ENCODE measurements at regions not wholly inside any gene's neighbourhood (a gene's known extent, or its start where the extent isn't known, plus 50 kb on each side); places are given as distances from the start of the nearest gene placed in this dataset.
"Not testable (repeated sequence)": the region's sequence is repeated elsewhere in the genome, so short reads cannot be mapped to it uniquely, and the experiment has no call there.

GRCh38 chr5:144042156-144042555, 128.3 kb downstream of the YIPF5 start:
- Histone ChIP-seq H3K27ac (no peak overlapping the region), H3K9me3 (no peaks in the 10 kb centered on the region), H3K27me3 (replicated peaks in 1 of 7) (no peaks in the 10 kb centered on the region), H3K36me3 (no peaks in the 10 kb centered on the region), H3K4me3 (no peak overlapping the region), H3K4me1 (no peaks in the 10 kb centered on the region)
- TF ChIP-seq POLR2A (IDR thresholded peaks at IDR 0.05): no peak
- no peak for TF ChIP-seq CTCF (IDR thresholded peaks at IDR 0.05 in 8 of 11, conservative IDR thresholded peaks at IDR 0.05 in 3 of 11)
- TF ChIP-seq POLR2AphosphoS5 (IDR thresholded peaks at IDR 0.05): no peak
- 73 to 82% (median 78%) methylated on average over 7 of the region's 7 CpGs for WGBS, 5 donors
- DNase-seq: no peak
- intact Hi-C loops (cut with DNase I; ENCODE audit: low total_unique reads): no loop called here

GRCh38 chr5:144048259-144048856, 122.1 kb downstream of the YIPF5 start:
- Histone ChIP-seq H3K9me3 (no peaks in the 10 kb centered on the region), H3K36me3 (no peaks in the 10 kb centered on the region), H3K4me1 (no peaks in the 10 kb centered on the region), H3K27ac (no peak overlapping the region), H3K4me3 (no peak overlapping the region), H3K27me3 (replicated peaks in 1 of 7) (no peaks in the 10 kb centered on the region)
- TF ChIP-seq POLR2A (IDR thresholded peaks at IDR 0.05) (no peak), CTCF (IDR thresholded peaks at IDR 0.05 in 8 of 11, conservative IDR thresholded peaks at IDR 0.05 in 3 of 11) (no peak), POLR2AphosphoS5 (IDR thresholded peaks at IDR 0.05) (no peak)
- 77 to 82% (median 81%) methylated on average over 9 of the region's 9 CpGs for WGBS, 5 donors
- DNase-seq: no peak
- intact Hi-C loops (cut with DNase I; ENCODE audit: low total_unique reads): no loop called here

GRCh38 chr5:144055391-144055790, 115.1 kb downstream of the YIPF5 start:
- H3K4me1 ChIP-seq; H3K27ac ChIP-seq; intact Hi-C loops (cut with DNase I; ENCODE audit: low total_unique reads); H3K4me3 ChIP-seq; H3K36me3 ChIP-seq; DNase-seq: not testable (repeated sequence)
- H3K9me3 ChIP-seq: peaks cover 0 to 21% (median 6%) of the 10 kb centered on the region in 8 donors
- peaks cover 0 to 13% (median 0%) of the 10 kb centered on the region in 7 donors for H3K27me3 ChIP-seq (replicated peaks in 1 of 7)
- WGBS, 5 donors: 82 to 92% (median 91%) methylated on average over 4 to 6 of the region's 6 CpGs

- H3K27ac ChIP-seq; H3K27me3 ChIP-seq (replicated peaks in 1 of 7); H3K4me1 ChIP-seq; H3K4me3 ChIP-seq; DNase-seq; H3K36me3 ChIP-seq; intact Hi-C loops (cut with DNase I; ENCODE audit: low total_unique reads): not testable (repeated sequence)
- H3K9me3 ChIP-seq: peaks cover 0 to 24% (median 12%) of the 10 kb centered on the region in 8 donors
- 94 to 100% (median 97%) methylated on average over 2 of the region's 2 CpGs for WGBS, 5 donors
Observed at GRCh38 chr5:144060091-144060490, 110.4 kb downstream of the YIPF5 start.

GRCh38 chr5:144060598-144060997, 109.9 kb downstream of the YIPF5 start:
- Histone ChIP-seq H3K4me1 (no peaks in the 10 kb centered on the region), H3K9me3 (peaks cover 0 to 19% (median 12%) of the 10 kb centered on the region in 8 donors), H3K36me3 (no peaks in the 10 kb centered on the region), H3K27ac (no peak overlapping the region), H3K27me3 (replicated peaks in 1 of 7) (peaks cover 0 to 3% (median 0%) of the 10 kb centered on the region in 7 donors), H3K4me3 (no peak overlapping the region)
- DNase-seq: no peak
- intact Hi-C loops (cut with DNase I; ENCODE audit: low total_unique reads): no loop called here
- 68 to 84% (median 78%) methylated on average over 2 of the region's 2 CpGs for WGBS, 5 donors
- no peak for TF ChIP-seq POLR2AphosphoS5 (IDR thresholded peaks at IDR 0.05)
- TF ChIP-seq POLR2A (IDR thresholded peaks at IDR 0.05): no peak
- no peak for TF ChIP-seq CTCF (IDR thresholded peaks at IDR 0.05 in 8 of 11, conservative IDR thresholded peaks at IDR 0.05 in 3 of 11)
